Breast epithelium (tissue), 3 donors: ENCODE measurements at regions not wholly inside any gene's neighbourhood (a gene's known extent, or its start where the extent isn't known, plus 50 kb on each side); places are given as distances from the start of the nearest gene placed in this dataset.

Source experiments
- POLR2A ChIP-seq: fragments of 450-650 bp; IDR thresholded peaks from one replicate; pipeline ENCODE4 v1.6.1; 2016; ENCODE audit warnings: antibody characterized with exemption, mild to moderate bottlenecking, moderate library complexity
- POLR2AphosphoS5 ChIP-seq, 3 donors: sonication (generic); formaldehyde crosslinking; IDR thresholded peaks; one replicate each; pipeline ENCODE4 v1.6.1; 2017; ENCODE audit warnings: antibody characterized with exemption in 3 of 3
- TF ChIP-seq, protein P1 (sequence below), 3 donors: fragments of 450-650 bp; IDR thresholded peaks; one replicate each; pipeline ENCODE4 v1.5.1; 2016 to 2017; ENCODE audit warnings: antibody characterized with exemption in 3 of 3, mild to moderate bottlenecking in 3 of 3, moderate library complexity in 3 of 3

DNA sequence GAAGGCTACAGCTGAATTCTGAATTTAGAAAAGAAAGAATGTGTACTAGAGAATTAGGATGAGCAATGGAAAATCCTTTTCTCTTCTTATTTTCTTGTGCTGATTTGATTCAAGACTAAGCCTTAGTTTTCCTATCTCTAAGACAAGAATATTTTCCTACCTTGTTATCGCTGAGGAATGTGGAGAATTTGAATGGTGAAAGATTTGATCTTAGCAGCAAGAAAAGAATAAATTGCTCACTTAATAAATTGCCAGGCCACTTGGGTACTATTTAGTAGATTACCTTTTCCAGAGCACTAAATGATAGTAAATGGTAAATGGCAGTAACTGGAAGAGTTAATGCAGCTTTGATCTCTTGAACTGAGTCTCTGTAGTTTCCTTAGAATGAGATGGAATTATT is 145.7 kb upstream of the MEIS2 start:
- TF ChIP-seq, protein P1, sequence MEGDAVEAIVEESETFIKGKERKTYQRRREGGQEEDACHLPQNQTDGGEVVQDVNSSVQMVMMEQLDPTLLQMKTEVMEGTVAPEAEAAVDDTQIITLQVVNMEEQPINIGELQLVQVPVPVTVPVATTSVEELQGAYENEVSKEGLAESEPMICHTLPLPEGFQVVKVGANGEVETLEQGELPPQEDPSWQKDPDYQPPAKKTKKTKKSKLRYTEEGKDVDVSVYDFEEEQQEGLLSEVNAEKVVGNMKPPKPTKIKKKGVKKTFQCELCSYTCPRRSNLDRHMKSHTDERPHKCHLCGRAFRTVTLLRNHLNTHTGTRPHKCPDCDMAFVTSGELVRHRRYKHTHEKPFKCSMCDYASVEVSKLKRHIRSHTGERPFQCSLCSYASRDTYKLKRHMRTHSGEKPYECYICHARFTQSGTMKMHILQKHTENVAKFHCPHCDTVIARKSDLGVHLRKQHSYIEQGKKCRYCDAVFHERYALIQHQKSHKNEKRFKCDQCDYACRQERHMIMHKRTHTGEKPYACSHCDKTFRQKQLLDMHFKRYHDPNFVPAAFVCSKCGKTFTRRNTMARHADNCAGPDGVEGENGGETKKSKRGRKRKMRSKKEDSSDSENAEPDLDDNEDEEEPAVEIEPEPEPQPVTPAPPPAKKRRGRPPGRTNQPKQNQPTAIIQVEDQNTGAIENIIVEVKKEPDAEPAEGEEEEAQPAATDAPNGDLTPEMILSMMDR (IDR thresholded peaks at IDR 0.05), result no peak
- TF ChIP-seq POLR2A (no peak), POLR2AphosphoS5 (IDR thresholded peaks at IDR 0.05) (no peak)
